ENCODE measurements at regions not wholly inside any gene's neighbourhood (a gene's known extent, or its start where the extent isn't known, plus 50 kb on each side); places are given as distances from the start of the nearest gene placed in this dataset.

DNA sequence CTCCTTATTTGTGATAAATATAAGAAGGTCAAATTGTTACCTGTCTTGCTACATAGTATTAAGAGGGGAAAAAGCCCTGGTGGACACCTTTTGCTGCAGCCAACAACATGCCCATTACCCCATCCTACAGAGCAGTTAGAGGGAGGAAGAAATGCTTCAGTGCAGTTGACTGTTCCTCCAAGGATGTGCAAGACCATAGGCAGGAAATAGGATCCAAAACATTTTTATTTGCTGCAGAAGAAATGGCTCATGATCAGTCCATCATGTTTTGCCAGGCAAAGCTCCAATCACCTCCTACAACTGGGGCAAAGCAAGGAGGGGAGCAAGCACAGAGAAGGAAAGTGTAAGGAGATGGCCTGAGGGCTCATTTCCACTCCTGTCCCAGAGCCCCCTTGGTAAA, 399.1 kb upstream of the PIK3R1 start:
- Histone ChIP-seq H3K9me3 (ENCODE audit: insufficient read depth, low read length) (no peaks in the 10 kb centered on the region), H3K27me3 (ENCODE audit: low read length) (no peaks in the 10 kb centered on the region), H3F3A (ENCODE audit: insufficient read depth) (no peaks in the 10 kb centered on the region), H3K9me2 (replicated peaks; ENCODE audit: insufficient read depth, low read length) (no peaks in the 10 kb centered on the region; the same call in 1 of the 2 replicates), H4K20me1 (ENCODE audit: low read depth, low read length) (no peaks in the 10 kb centered on the region), H3K9ac (ENCODE audit: low read length) (no peak overlapping the region), H3K36me3 (ENCODE audit: low read length) (no peaks in the 10 kb centered on the region), H3K4me2 (ENCODE audit: low read depth, low read length, poor library complexity, severe bottlenecking) (no peak overlapping the region), H3K4me3 (ENCODE audit: insufficient read depth, low read length, poor library complexity, severe bottlenecking) (no peak overlapping the region), H2AFZ (ENCODE audit: low read depth, low read length, severe bottlenecking) (no peak overlapping the region), H3K79me2 (ENCODE audit: insufficient read depth, low read length) (no peaks in the 10 kb centered on the region), H3K27ac (ENCODE audit: low read depth, low read length) (no peak overlapping the region)
- TF ChIP-seq EZH2phosphoT487 (conservative IDR thresholded peaks at IDR 0.05; ENCODE audit: low read length), result no peak
- TF ChIP-seq, protein P1, sequence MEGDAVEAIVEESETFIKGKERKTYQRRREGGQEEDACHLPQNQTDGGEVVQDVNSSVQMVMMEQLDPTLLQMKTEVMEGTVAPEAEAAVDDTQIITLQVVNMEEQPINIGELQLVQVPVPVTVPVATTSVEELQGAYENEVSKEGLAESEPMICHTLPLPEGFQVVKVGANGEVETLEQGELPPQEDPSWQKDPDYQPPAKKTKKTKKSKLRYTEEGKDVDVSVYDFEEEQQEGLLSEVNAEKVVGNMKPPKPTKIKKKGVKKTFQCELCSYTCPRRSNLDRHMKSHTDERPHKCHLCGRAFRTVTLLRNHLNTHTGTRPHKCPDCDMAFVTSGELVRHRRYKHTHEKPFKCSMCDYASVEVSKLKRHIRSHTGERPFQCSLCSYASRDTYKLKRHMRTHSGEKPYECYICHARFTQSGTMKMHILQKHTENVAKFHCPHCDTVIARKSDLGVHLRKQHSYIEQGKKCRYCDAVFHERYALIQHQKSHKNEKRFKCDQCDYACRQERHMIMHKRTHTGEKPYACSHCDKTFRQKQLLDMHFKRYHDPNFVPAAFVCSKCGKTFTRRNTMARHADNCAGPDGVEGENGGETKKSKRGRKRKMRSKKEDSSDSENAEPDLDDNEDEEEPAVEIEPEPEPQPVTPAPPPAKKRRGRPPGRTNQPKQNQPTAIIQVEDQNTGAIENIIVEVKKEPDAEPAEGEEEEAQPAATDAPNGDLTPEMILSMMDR (IDR thresholded peaks at IDR 0.05; ENCODE audit: insufficient read depth, low read length, poor library complexity, severe bottlenecking), result no peak

DNA sequence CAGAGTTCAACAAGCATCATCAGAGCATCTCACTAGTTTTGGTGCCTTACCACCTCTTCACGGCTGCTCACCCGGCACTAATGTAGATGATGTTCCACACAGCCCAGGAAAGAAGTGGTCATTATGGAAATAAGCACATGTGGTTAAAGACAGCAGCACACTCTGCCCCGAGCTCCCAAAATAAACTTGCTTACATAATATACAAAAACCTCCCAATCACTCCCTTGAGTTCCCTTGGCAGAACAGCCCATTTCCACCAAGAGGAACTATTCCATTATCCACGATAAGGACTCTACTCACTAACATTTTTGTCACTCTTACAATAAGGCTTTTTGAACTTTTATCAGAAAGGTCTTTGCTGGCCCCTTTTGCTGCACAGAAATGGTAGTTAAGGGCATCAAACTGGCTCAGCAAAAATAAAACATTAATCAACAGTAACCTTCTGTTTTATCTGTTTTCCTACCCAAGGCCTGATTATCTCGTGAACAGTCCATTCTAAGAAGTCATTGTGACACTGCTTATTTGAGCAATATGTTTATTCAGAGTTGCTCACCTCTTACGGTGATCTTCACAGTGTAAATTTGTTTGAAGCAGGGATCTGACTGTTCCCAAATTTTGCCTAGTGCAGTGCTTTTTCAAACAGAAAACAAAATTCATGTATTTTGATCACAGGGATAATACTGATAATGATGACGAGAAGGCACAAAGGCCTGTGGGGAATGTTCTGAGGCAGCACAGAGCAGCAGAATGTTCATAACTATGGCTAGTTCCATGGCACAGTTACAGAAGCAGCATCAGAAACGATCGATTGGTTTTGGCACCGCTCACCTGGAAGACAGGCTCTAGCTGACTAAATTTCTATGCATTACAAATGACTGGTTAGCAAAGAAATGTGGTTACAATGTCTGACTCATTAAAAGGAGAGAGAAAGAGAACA, 399.8 kb upstream of the PIK3R1 start:
- Histone ChIP-seq H4K20me1 (ENCODE audit: low read depth, low read length) (no peaks in the 10 kb centered on the region), H3K36me3 (ENCODE audit: low read length) (no peaks in the 10 kb centered on the region), H3F3A (ENCODE audit: insufficient read depth) (no peaks in the 10 kb centered on the region), H3K9me2 (replicated peaks; ENCODE audit: insufficient read depth, low read length) (no peaks in the 10 kb centered on the region; the same call in 1 of the 2 replicates), H3K27ac (ENCODE audit: low read depth, low read length) (no peak overlapping the region), H2AFZ (ENCODE audit: low read depth, low read length, severe bottlenecking) (no peak overlapping the region), H3K4me3 (ENCODE audit: insufficient read depth, low read length, poor library complexity, severe bottlenecking) (no peak overlapping the region), H3K79me2 (ENCODE audit: insufficient read depth, low read length) (no peaks in the 10 kb centered on the region), H3K27me3 (ENCODE audit: low read length) (no peaks in the 10 kb centered on the region), H3K9ac (ENCODE audit: low read length) (no peak overlapping the region), H3K9me3 (ENCODE audit: insufficient read depth, low read length) (no peaks in the 10 kb centered on the region), H3K4me2 (ENCODE audit: low read depth, low read length, poor library complexity, severe bottlenecking) (no peak overlapping the region)
- no peak for TF ChIP-seq EZH2phosphoT487 (conservative IDR thresholded peaks at IDR 0.05; ENCODE audit: low read length)
- TF ChIP-seq, protein P1 (IDR thresholded peaks at IDR 0.05; ENCODE audit: insufficient read depth, low read length, poor library complexity, severe bottlenecking), result no peak

DNA sequence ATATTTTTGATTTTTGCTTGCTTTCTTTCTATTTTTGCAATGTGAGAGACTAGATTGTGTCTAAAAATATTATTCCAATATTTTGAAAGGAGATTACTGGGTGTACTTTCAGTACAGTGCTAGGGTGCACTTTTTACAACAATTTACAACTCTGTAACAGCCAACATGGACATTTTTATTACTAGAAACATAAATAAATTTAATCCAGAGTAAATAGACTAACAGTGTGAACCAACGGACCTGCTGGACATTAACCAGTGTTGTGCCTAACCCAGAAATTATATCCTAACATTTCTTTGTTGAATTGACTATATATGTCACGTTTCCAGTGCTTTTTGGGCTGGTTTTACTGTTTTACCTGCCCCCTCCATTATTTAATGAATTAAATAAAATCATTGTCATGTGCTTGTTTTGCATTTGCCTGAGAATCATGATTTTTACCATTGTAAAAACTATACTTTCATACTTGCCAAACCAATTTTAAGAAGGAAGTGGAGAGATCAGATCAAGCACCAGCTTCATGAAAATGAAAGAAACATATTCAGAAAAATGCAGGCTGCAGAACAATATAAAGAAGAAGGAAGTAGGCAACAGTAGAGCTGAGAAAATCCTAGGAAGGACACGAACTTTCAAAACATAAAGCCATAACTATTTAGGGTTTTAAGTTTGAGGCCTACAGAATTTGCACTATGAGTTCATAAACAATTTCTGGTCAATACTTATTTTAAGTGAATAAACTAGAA, 400.8 kb upstream of the PIK3R1 start:
- no peak overlapping the region for H3K4me3 ChIP-seq (ENCODE audit: insufficient read depth, low read length, poor library complexity, severe bottlenecking)
- no peak overlapping the region for H2AFZ ChIP-seq (ENCODE audit: low read depth, low read length, severe bottlenecking)
- H3K9me3 ChIP-seq (ENCODE audit: insufficient read depth, low read length), result no peaks in the 10 kb centered on the region
- no peaks in the 10 kb centered on the region for H3F3A ChIP-seq (ENCODE audit: insufficient read depth)
- H3K4me2 ChIP-seq (ENCODE audit: low read depth, low read length, poor library complexity, severe bottlenecking), result no peak overlapping the region
- no peak overlapping the region for H3K27ac ChIP-seq (ENCODE audit: low read depth, low read length)
- TF ChIP-seq EZH2phosphoT487 (conservative IDR thresholded peaks at IDR 0.05; ENCODE audit: low read length), result no peak
- TF ChIP-seq, protein P1 (IDR thresholded peaks at IDR 0.05; ENCODE audit: insufficient read depth, low read length, poor library complexity, severe bottlenecking), result no peak
- no peaks in the 10 kb centered on the region; the same call in 1 of the 2 replicates for H3K9me2 ChIP-seq (replicated peaks; ENCODE audit: insufficient read depth, low read length)
- no peaks in the 10 kb centered on the region for H3K79me2 ChIP-seq (ENCODE audit: insufficient read depth, low read length)
- no peaks in the 10 kb centered on the region for H3K36me3 ChIP-seq (ENCODE audit: low read length)
- no peaks in the 10 kb centered on the region for H4K20me1 ChIP-seq (ENCODE audit: low read depth, low read length)
- no peaks in the 10 kb centered on the region for H3K27me3 ChIP-seq (ENCODE audit: low read length)
- H3K9ac ChIP-seq (ENCODE audit: low read length), result no peak overlapping the region
